Ureter (tissue), 1 donor: ENCODE measurements at regions not wholly inside any gene's neighbourhood (a gene's known extent, or its start where the extent isn't known, plus 50 kb on each side); places are given as distances from the start of the nearest gene placed in this dataset.
A peak's percentile ranks its signal among the peaks of the same experiment; 100 is the strongest.
"Not testable (repeated sequence)": the region's sequence is repeated elsewhere in the genome, so short reads cannot be mapped to it uniquely, and the experiment has no call there.

Experiments used
- DNase-seq: peaks from one replicate; pipeline ENCODE4 v3.0.0-alpha.2; 2020; ENCODE audit warnings: low spot score
- donor health status: DM: yes; HTN: yes; CAD: no.

DNA sequence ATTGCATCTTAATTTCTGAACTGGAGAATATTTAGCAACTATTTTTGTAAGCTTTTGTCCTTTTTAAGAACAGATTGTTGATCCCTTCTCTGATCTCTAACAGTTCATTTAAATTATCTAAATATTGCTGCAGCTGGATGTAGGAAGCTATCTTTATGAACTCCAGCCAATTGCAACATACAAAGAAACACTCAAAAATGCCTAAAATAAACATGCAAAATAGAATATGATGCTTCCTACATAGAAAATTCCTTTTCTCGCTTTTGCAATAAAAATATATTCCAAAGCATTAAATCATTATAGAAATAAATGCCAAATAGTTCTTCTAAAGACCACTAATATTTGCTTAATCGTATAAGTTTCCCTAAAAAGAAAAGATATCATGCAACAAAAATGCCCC is 218.6 kb downstream of the LURAP1L start:
- DNase-seq, result no peak

DNA sequence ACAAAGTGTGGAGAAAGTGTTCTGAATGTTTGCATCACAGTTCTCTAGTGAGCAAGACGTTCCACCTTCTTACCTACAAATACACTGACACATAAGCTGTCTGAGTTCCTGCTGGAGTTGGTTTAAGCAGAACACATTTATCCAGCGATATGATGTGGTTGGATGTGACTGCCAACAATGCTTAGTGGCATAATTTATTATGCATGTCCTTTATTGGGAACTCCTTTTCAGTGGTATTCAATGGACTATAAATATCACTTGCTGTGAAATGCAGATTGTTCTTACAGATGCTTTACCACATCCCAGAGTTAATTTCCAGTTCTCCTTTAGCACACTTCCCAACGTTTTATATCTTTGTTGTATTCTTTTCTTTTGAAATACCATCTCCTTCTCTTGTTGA is 222.2 kb downstream of the LURAP1L start:
- no peak for DNase-seq

DNA sequence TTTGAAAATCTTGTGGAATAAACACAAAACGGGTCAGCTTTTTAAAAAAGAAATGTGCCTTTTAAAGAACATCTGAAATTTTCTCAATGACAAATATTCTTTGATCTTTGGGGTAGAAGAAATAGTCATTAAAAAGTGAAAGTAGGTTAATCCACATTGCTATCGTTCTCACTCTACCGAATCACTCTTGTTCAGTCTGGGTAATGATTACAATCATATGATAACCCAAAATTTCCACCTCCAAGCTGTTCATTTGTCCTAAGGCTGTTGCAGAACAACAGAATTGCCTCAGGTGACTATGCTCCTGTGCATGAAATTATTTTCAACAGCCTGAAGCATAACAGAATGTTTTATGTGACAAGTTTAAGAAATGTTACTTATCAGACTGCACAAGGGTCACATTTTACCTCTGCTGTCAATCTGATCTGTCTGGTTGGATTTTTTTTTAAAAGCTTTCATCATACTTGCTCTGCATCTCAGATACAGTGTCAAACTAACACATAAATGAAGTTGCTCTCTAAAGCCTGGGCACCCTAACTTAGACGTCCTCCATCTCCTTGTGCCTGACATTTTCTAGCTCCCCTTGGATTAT is 227.3 kb downstream of the LURAP1L start:
- DNase-seq, result no peak

DNA sequence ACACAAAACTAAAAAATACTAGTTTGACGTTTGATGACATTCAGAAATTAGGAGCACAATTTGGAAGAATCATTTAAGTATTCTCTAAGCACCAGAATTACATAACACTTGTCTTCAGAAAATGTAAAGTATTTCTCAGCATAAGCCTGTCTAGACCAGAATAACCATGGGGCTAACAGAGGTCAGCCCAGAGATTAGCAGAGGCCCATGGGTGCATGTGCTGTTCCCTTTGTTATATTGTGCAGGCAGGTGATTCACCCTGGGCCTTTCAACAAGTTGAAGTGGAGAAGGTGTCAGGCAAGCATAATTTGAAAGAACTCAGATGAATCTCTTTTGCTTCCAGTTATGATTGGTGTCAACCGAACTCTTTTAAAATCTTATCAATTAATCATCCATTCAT is 227.9 kb downstream of the LURAP1L start:
- DNase-seq, result no peak

DNA sequence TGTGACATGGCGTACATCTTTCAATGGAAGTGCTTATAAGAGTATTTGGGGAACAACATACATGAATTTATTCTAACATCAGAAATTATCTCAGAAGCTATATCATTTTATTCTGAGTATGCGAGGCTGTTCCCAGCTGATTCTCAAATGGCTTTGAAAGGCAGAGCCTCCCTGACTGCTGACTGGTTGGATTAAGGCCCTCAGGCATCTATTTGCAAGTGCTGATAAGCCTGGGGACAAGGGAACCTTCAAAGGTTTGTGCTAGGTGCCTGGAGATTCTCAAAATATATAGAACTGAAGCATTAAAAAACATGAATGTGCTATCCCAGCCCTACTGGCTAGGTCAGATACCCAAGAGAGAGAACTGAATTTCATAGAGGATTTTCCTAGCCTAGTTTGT is 235.1 kb downstream of the LURAP1L start:
- DNase-seq, result no peak

DNA sequence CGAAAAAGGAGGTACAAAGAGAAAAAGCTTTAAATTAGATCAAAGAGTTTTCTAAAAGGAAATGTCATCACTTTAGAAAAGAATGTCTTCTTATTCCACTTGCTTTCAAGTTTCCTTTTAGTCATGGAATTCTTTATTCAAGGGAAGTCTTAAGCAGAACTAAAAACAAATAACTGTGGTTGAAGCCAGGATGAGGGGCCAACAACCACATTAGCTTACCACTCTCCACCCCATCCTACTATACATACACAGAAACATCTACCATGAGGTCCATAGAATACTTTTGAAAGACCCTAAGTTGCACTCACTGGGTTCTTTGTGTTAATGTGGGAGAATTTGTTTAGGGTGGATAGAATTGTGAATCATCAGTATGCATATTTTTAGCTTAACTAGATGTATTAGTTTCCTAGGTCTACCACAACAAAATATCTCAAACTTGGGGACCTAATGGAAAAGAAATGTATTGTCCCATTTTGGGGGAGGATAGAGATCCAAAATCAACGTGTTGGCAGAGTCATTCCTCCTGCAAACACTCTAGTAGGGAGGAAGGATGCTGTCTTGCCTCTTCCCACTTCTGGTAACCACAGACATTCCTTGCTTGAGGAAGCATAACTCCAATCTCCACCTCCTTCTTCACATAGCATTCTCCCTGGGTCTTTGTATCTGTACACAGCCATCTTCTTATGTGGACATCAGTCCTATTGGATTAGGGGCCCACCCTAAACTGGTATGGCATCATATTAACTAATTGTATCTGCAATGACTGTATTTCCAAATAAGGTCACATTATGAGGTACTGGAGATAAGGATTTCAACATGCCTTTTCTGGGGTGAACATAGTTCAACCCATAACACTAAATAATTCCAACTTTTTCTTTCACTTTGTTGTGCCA is 239.4 kb downstream of the LURAP1L start:
- no peak for DNase-seq

DNA sequence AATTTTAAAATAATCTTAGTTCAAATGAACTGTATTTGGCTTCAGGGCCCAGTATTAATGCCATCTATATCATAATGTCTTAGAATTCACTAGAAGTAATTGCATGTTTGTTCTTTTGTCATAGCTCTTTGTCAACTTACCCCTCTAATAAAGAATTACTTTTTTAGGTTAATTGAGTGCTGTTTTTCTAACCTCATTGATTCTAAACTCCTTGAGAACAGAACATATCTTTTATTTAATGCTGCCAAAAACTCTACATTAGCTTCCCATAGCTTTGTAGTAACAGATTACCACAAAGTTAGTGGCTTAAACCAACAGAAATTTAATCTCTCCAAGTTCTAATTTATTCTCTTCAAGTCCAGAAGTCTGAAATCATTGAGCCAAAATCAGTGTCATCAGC is 242.4 kb downstream of the LURAP1L start:
- no peak for DNase-seq

DNA sequence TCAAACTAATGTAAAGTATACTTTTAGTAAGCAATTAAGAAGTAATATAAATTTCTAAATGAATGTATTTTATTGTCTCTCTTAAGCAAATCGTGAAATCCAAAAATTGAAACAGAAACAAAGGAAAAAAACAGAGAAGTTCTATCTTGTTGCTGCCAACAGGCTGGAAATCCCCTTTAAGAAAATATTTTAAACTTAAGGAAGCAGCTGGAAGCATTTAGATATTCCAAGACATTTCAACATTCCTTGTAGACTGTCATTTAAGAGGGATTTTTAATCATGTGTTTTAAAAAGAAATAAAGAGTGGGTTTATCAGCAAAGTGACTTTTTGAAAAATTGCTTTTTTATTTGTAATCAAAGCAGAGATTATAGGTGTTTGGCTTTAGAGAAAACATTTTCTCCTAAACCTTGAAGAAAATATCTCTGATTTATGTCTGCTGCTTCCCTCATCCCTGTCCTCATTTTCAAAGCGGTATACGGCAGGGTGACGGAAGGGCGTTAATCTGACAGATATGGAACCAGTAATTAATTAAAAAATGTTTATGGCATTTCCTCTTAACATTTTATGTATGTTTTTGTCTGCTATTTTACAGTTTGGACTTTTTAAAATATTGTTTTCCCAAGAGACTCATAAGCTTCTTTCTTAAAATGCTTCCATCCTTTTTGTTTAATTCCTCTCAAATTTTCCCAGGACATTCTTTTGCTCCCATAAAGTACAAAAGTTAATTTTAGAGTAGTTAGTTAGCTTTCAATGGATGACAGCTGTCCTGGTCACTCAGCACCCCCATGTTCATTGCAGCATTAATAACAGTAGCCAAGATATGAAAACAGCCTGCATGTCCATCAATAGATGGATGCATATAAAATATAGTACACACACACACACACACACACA is 245.6 kb downstream of the LURAP1L start:
- DNase-seq, result no peak

DNA sequence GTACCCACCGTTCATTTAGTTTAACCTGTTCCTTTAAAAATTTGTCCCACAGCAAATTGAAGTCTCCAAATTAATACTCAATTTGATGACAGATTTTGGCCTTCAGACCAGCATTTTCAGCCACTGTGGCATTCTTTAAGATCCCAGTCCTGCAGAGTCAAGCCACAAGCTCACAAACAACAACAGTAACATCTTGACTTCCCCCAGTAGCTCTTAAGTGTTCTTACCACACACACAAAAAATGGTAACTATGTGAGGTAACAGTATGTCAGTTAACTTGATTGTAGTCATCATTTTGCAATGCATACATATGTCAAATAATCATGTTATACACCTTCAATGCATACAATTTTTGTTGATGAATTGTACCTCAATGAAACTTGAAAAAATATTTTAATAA is 247.9 kb downstream of the LURAP1L start:
- DNase-seq, result no peak

DNA sequence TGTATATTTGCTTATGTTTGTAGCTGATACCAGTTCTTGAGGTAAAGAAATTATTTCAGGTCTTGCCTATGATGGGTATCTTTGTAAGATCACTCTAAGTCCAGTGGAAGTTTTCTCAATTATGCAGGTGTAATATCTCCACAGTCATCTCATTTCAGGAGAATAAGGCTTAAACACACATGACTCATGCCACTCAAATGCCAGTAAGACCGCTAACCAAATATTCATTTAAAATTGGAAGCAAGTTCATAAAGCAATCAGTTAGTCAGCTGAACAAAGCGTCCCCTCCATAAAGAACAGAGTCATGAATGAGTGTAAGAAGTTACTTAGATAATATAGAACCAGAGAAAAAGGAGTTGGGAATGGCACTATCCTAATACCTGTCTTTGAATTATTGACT is 248.7 kb downstream of the LURAP1L start:
- no peak for DNase-seq

DNA sequence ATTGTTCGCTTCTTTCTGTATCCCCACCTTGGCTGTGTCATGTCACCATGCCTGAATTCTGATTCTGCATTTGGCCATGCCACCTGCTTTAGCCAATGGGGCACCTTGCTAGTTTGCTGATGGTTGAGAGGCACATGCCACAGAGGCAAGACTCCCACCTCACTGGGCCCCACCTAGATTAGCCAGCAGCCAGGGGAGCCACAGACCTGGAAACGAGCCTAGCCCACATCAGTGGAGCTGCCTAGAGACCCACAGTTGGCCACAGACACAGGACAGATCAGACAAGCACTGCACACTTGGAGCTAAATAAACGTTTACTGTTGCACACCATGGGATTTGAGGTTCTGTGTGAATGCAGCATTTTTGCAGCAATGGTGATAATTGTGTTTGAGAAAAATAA is 252.1 kb downstream of the LURAP1L start:
- no peak for DNase-seq

DNA sequence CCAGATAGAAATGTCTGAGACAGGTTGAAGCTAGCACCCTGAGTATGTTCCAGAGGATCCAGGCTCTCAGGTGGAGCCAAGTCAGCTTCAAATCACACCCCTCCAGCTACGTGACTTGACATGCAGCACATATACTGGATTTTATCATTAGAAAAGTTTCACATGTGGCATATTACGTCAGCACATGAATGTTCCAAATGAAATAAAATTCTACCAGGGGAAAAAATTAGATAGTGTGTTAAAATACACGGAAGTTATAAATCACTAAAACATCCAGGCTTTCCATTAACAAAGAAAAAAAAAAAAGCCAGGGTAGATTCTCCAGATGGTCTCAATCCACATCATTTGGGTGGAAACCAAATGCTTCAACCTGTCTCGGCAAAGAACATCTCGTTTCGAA is 251.6 kb downstream of the MPDZ start:
- no peak for DNase-seq

DNA sequence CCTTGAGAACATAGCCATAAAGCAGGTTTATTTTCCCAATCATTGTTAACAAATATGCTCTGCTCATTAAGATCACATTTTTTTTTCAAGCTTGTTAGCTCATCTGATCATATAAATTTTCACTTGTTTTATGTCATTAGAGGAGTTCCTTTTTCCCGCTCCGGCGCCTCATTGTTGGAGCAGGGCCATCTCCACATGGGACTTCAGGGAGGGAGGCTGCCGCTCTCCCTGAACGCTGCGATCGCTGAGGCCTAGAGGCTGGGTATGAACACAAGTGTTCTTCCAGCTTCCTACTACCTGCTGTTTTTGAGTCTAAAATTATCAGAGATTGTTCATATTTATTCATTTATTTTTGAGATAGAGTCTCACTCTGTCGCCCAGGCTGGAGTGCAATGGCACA is 246.9 kb downstream of the MPDZ start:
- no peak for DNase-seq

DNA sequence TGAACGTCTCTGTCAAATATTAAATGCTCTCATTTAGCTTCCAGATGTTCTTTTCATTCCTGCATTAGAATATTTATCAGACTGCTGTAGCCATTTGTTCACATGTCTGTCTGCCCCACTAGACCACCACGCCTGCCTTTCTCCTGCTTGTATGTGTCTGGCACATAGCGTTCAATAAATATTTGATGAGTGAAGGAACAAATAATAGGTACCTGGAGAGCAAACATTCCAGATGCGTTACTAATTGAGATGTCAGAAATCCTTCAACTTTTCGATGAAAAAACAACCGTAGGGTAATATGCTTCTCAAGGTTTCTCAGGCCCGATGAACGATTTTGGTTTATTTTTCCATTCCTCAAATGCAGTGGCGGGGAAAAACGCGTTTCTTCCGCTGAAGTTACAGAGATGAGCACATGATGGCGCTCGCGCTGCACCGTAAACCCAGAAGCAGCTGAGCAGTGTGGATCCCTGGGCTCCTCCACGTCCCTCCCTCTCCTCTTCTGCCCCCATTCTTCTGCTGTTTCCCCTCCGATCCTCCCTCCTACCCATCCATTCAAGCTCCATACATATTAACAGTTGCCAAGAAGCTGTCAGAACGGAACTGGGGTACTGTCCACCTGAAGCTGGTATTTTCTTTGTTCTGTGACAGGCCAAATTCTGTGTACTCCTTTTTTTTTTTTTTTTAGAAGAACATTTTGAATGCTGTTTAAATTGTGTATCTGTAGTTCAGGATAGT is 245.4 kb downstream of the MPDZ start:
- peak; percentile 66 for DNase-seq

DNA sequence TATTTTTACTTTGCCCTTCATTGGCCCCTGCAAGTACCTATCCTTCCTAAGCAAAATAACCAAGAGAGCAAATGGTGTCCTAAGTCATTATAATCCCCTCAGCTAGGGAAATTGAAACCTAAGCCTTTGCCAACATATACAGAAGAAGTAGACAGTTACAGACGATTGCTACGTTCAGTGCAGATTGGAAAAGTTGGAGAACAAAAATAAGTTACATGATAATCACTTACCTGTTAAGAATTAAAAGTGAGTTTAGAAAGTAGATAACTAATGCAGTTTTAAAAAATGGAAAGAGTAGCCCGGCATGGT is 244.8 kb downstream of the MPDZ start:
- DNase-seq, result no peak

DNA sequence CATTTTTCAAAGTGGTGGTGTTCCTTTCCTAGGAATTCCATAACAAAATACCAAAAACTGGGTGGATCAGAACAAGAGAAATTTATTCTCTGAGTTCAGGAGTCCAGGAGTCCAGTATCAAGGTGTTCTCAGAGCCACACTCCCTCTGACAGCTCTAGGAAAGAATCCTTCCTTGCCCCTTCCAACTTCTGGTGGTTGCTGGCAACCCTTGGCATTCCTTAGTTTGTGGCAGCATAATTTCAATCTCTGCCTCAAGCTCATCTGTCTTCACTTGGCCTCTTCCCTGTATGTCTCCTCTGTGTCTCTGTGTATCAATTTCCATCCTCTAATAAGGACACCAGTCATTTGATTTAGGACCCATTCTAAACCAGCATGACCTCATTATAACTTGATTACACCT is 243.7 kb downstream of the MPDZ start:
- DNase-seq, result no peak

DNA sequence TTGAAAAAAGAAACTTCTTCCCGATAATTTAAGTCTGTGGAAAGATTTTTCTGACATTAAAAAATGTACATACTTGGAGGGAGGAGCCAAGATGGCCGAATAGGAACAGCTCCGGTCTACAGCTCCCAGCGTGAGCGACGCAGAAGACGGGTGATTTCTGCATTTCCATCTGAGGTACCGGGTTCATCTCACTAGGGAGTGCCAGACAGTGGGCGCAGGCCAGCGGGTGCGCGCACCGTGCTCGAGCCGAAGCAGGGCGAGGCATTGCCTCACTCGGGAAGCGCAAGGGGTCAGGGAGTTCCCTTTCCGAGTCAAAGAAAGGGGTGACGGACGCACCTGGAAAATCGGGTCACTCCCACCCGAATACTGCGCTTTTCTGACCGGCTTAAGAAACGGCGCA is 241.7 kb downstream of the MPDZ start:
- not testable (repeated sequence) for DNase-seq

DNA sequence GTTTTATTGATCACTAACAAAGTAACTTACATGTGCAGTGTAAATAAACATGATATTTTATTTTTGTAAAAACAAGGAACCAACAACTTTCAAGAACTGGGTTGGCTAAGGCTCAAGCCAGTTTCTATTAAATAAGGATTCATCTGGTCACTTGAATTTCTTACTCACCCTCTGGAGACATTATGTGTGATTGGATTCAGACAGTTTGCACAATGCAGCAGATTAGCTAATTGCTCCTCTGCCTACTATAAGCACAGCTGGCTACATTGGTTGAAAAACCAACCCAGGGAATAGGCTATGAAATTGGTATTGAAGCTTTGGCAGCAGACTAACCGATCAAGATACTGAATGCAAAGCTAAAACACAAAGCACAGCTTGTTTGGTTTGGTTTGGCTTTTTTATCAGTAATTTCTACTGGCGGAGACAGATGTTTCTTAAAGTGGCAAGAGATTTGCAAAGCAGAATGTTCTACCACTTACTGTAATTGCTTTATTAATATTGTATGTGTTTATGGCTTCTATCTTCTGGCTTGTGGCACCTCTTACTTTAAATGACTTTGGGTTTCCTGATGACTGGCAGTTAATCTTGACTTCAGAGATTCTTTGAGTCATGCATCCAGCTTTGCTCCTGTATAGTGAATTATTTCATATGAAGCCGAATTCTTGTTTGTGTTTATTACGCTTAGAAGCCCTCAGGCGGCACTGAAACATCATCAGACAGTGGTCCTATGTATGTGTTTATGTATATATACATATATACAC is 231.5 kb downstream of the MPDZ start:
- DNase-seq, result no peak

DNA sequence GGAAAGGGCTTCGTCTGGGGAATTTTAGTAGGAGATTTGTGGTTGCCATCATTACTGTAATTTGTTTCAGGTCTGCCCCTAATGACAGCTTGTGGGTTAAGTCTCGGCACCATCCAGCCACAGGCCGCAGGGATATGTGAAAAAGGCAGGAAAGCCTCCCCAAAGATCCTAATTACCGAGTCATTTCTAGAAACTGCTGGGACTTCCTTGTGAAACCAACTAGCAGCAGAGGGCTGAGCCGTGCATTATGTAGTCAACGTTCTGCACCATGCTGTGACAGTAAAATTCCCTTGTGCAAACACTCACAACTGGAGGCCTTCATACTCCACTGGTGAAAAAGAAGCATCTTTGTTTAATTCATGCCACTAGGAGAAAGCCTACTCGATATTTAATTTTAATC is 230.3 kb downstream of the MPDZ start:
- no peak for DNase-seq

DNA sequence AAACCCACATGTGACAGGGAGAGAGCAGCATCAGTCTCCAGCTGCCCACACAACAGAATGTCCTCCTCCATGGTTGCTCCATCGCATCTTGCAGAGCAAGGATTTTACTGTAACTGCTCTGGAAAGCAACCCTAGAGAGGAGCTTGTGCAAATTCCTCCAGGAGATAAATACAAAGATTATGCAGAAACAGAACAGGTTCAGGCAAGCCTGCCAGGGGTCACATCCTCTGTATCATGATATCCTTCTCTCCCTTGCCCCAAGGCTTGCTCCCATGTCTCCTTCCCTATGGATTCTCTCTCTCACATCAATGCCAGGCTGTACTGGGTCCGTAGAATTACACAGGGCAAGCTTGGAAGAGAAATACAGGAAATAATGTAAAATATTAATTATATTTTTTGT is 226.0 kb downstream of the MPDZ start:
- no peak for DNase-seq

DNA sequence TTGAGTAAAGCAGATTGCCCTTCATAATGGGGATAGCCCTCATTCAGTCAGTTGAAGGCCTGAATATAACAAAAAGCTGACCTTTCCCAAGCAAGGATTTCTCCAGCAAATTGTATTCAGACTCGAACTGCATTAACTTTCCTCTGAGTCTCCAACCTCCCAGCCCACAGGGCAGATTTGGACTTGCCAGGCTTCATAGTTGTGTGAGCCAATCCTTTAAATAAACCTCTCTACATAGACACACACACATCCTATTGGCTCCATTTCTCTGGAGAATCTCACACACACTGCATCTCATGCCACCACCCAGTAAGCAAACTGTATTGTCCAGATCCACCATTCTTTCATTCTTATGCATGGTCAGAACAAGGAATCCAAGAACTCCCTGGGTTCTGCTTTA is 225.1 kb downstream of the MPDZ start:
- DNase-seq, result no peak
